ENCODE measurements at regions not wholly inside any gene's neighbourhood (a gene's known extent, or its start where the extent isn't known, plus 50 kb on each side); places are given as distances from the start of the nearest gene placed in this dataset.
"Not testable (repeated sequence)": the region's sequence is repeated elsewhere in the genome, so short reads cannot be mapped to it uniquely, and the experiment has no call there.

DNA sequence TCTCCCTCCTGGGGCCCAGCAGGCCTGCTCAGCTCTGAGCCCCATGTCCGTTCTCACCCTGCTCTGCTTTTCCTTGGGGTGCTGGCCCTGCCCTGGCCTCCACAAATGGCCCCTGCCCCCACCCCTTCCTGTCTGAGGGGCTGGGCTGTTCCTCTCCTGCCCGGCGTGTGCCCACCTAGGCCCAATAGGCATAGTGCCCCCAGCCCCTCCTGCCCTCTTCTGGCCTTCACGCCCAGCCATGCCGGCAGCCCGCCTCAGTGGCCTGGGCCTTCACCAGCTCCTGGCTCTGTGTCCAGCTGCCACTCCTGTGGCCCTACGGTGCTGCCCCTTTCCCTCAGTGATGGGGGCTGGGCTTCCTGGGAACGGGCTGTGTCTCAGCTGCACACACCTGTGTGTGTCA lies 125.9 kb downstream of the TMEM121 start:
- TF ChIP-seq SP1 (IDR thresholded peaks at IDR 0.05); SP1 (CRISPR knock-in tag; IDR thresholded peaks at IDR 0.05); BRD4 (CRISPR knock-in tag; IDR thresholded peaks at IDR 0.05); SOX6 (IDR thresholded peaks at IDR 0.05); SOX6 (CRISPR knock-in tag; IDR thresholded peaks at IDR 0.05); ATF1 (CRISPR knock-in tag; IDR thresholded peaks at IDR 0.05); FOXK2 (IDR thresholded peaks at IDR 0.05); ZNF720 (CRISPR knock-in tag; IDR thresholded peaks at IDR 0.05); LCORL (IDR thresholded peaks at IDR 0.05); LCORL (CRISPR knock-in tag; IDR thresholded peaks at IDR 0.05); ZNF546 (CRISPR knock-in tag; conservative IDR thresholded peaks at IDR 0.05); CCDC6 (CRISPR knock-in tag; IDR thresholded peaks at IDR 0.05); MIER2 (CRISPR knock-in tag; IDR thresholded peaks at IDR 0.05): not testable (repeated sequence)
- TF ChIP-seq, protein P1, sequence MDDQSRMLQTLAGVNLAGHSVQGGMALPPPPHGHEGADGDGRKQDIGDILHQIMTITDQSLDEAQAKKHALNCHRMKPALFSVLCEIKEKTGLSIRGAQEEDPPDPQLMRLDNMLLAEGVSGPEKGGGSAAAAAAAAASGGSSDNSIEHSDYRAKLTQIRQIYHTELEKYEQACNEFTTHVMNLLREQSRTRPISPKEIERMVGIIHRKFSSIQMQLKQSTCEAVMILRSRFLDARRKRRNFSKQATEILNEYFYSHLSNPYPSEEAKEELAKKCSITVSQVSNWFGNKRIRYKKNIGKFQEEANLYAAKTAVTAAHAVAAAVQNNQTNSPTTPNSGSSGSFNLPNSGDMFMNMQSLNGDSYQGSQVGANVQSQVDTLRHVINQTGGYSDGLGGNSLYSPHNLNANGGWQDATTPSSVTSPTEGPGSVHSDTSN (CRISPR knock-in tag; IDR thresholded peaks at IDR 0.05; ENCODE audit: borderline replicate concordance), result not testable (repeated sequence)

Measured in HepG2 (cell line).